GM06990 (cell line): ENCODE measurements at regions not wholly inside any gene's neighbourhood (a gene's known extent, or its start where the extent isn't known, plus 50 kb on each side); places are given as distances from the start of the nearest gene placed in this dataset.
"Not testable (repeated sequence)": the region's sequence is repeated elsewhere in the genome, so short reads cannot be mapped to it uniquely, and the experiment has no call there.

Experiments
- DNase-seq: peaks from one replicate; pipeline ENCODE4 v3.0.0-alpha.2; 2011; ENCODE audit not compliant: insufficient read length; ENCODE audit errors: extremely low read depth
- H3K27me3 ChIP-seq: replicated peaks from 2 replicates; pipeline ENCODE4 v1.6.0; 2011; ENCODE audit warnings: low read length; ENCODE audit not compliant: control insufficient read depth, insufficient read depth
- H3K36me3 ChIP-seq: 2 replicates; pipeline ENCODE4 v1.5.1; 2011; ENCODE audit warnings: low read length; ENCODE audit not compliant: control insufficient read depth, insufficient read depth
- H3K4me3 ChIP-seq: replicated peaks from 2 replicates; pipeline ENCODE4 v1.5.1; 2011; ENCODE audit warnings: low read depth, mild to moderate bottlenecking, control low read depth, low read length
- CTCF ChIP-seq: IDR thresholded peaks from 2 replicates; pipeline ENCODE4 v1.5.1; 2011; ENCODE audit warnings: low read length, control low read depth, mild to moderate bottlenecking, inconsistent platforms; ENCODE audit not compliant: insufficient read depth, poor library complexity, severe bottlenecking

GRCh38 chr3:87549208-87549607, 272.8 kb upstream of the POU1F1 start:
- Histone ChIP-seq H3K27me3 (no peaks in the 10 kb centered on the region), H3K4me3 (no peak overlapping the region)
- no peak for DNase-seq

GRCh38 chr3:87548271-87548670, 271.9 kb upstream of the POU1F1 start:
- no peak for TF ChIP-seq CTCF
- no peak for DNase-seq
- H3K27me3 ChIP-seq, result no peaks in the 10 kb centered on the region
- H3K4me3 ChIP-seq, result no peak overlapping the region
- H3K36me3 ChIP-seq, result no peaks in the 10 kb centered on the region

More at GRCh38 chr3:87549208-87549607, 272.8 kb upstream of the POU1F1 start:
- no peak for TF ChIP-seq CTCF
- no peaks in the 10 kb centered on the region for H3K36me3 ChIP-seq

DNA sequence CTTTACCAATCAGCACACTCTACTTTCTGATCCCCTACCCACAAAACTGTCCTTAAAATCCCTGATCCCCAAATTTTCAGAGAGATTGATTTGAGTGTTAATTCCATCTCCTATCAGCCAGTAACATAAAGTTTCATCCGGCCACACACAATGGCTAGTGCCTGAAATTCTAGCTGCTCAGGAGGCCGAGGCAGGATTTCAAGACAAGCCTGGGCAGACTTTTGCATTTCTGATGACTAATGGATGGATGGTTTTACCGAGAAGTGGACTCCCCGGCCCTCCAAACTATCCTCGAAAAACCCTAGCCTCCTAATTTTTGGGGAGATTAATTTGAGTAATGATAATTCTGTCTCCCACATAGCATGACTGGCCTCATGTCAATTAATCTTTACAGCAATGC, 269.8 kb upstream of the POU1F1 start:
- H3K27me3 ChIP-seq, result no peaks in the 10 kb centered on the region
- no peaks in the 10 kb centered on the region for H3K36me3 ChIP-seq
- no peak overlapping the region for H3K4me3 ChIP-seq
- no peak for DNase-seq
- no peak for TF ChIP-seq CTCF

- DNase-seq, H3K36me3 ChIP-seq, H3K4me3 ChIP-seq, H3K27me3 ChIP-seq: not testable (repeated sequence)
Observed at GRCh38 chr3:87543408-87543807, 267.0 kb upstream of the POU1F1 start.

- TF ChIP-seq CTCF, result no peak
- Histone ChIP-seq H3K4me3 (no peak overlapping the region), H3K27me3 (no peaks in the 10 kb centered on the region), H3K36me3 (no peaks in the 10 kb centered on the region)
- no peak for DNase-seq
Observed at GRCh38 chr3:87541723-87542122, 265.3 kb upstream of the POU1F1 start.

DNA sequence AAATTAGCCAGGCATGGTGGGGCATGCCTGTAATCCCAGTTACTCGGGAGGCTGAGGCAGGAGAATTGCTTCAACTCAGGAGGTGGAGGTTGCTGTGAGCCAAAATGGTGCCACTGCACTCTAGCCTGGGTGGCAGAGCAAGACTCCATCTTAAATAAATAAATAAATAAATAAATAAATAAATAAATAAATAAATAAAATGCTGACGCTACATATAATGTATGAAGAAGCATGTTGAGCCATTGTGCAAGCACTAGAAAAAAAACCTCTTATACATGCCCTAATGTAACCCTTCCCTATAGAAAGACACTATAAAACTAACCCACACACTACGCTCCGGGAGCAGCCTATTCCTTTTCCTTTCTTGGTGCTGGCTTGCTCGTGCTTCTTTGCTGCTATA, 262.3 kb upstream of the POU1F1 start:
- H3K36me3 ChIP-seq, H3K4me3 ChIP-seq, DNase-seq, H3K27me3 ChIP-seq: not testable (repeated sequence)

GRCh38 chr3:87509401-87509800, 233.0 kb upstream of the POU1F1 start:
- TF ChIP-seq CTCF, result no peak
- no peak for DNase-seq
- Histone ChIP-seq H3K36me3 (no peaks in the 10 kb centered on the region), H3K4me3 (no peak overlapping the region), H3K27me3 (no peaks in the 10 kb centered on the region)
